Prostate gland (tissue), 2 donors: ENCODE measurements at regions not wholly inside any gene's neighbourhood (a gene's known extent, or its start where the extent isn't known, plus 50 kb on each side); places are given as distances from the start of the nearest gene placed in this dataset.

ENCODE experiments used
- POLR2A ChIP-seq: fragments of 450-650 bp; IDR thresholded peaks from one replicate; pipeline ENCODE4 v1.6.1; 2016; ENCODE audit warnings: antibody characterized with exemption, mild to moderate bottlenecking
- POLR2AphosphoS5 ChIP-seq: sonication (generic); formaldehyde crosslinking; IDR thresholded peaks from one replicate; pipeline ENCODE4 v1.6.1; 2017; ENCODE audit warnings: antibody characterized with exemption
- TF ChIP-seq, protein P1 (sequence below), 4 experiments: fragments of 200-600 bp in 2 of 4; fragments of 450-650 bp in 2 of 4; sonication (generic) in 2 of 4; IDR thresholded peaks; 1 replicate in 3 of 4; 2 replicates in 1 of 4; pipeline ENCODE4 v1.5.1; 2016 to 2019; ENCODE audit warnings: antibody characterized with exemption in 4 of 4, mild to moderate bottlenecking in 2 of 4, moderate library complexity in 2 of 4

DNA sequence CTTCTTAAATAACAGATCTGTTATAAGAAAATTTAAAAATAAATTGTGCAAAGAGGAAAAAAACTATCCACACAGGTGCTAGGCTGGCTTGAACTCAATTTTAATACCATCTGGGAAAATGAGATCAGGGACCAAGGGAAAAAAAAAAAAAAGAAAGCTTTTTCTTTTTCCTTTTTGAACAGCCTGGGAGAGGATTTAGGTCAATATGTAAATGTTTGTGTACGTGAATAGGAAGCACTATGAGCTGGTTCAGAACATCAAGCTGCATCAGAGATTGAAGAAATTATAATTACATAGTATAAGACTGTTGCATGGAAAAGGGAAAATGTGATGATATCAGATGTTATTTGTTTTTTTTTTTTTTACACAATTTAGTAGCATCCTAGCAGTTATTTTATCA lies 548.0 kb downstream of the ARL4A start:
- TF ChIP-seq, protein P1, sequence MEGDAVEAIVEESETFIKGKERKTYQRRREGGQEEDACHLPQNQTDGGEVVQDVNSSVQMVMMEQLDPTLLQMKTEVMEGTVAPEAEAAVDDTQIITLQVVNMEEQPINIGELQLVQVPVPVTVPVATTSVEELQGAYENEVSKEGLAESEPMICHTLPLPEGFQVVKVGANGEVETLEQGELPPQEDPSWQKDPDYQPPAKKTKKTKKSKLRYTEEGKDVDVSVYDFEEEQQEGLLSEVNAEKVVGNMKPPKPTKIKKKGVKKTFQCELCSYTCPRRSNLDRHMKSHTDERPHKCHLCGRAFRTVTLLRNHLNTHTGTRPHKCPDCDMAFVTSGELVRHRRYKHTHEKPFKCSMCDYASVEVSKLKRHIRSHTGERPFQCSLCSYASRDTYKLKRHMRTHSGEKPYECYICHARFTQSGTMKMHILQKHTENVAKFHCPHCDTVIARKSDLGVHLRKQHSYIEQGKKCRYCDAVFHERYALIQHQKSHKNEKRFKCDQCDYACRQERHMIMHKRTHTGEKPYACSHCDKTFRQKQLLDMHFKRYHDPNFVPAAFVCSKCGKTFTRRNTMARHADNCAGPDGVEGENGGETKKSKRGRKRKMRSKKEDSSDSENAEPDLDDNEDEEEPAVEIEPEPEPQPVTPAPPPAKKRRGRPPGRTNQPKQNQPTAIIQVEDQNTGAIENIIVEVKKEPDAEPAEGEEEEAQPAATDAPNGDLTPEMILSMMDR (IDR thresholded peaks at IDR 0.05): no peak
- TF ChIP-seq POLR2AphosphoS5 (no peak), POLR2A (no peak)
